Esophagus squamous epithelium (tissue), 5 donors: ENCODE measurements at regions not wholly inside any gene's neighbourhood (a gene's known extent, or its start where the extent isn't known, plus 50 kb on each side); places are given as distances from the start of the nearest gene placed in this dataset.

Experiments used
- DNase-seq: peaks from one replicate; lab custom pipeline; 2025; lab: John Stamatoyannopoulos, UW
- H3K27ac ChIP-seq, 4 donors: fragments of 200-600 bp; sonication (generic); one replicate each; pipeline ENCODE4 v1.5.1; 2016 to 2019; ENCODE audit warnings: mild to moderate bottlenecking in 1 of 4
- H3K27me3 ChIP-seq, 4 donors: fragments of 200-600 bp; sonication (generic); 1 replicate in 3 of 4; 2 replicates in 1 of 4; pipeline versions ENCODE4 v1.5.1 to v1.6.0; 2017 to 2021; ENCODE audit warnings: antibody characterized with exemption in 1 of 4
- H3K36me3 ChIP-seq, 3 donors: fragments of 200-600 bp; sonication (generic); one replicate each; pipeline ENCODE4 v1.5.1; 2016 to 2019
- H3K4me1 ChIP-seq, 3 donors: fragments of 200-600 bp; sonication (generic); one replicate each; pipeline ENCODE4 v1.5.1; 2017 to 2019
- H3K4me3 ChIP-seq, 4 donors: fragments of 200-600 bp; sonication (generic); 1 replicate in 3 of 4; 2 replicates in 1 of 4; pipeline ENCODE4 v1.5.1; 2016 to 2019; ENCODE audit warnings: mild to moderate bottlenecking in 2 of 4, moderate library complexity in 1 of 4
- H3K9me3 ChIP-seq, 3 donors: fragments of 200-600 bp; sonication (generic); one replicate each; pipeline ENCODE4 v1.5.1; 2016 to 2019
- CTCF ChIP-seq, 6 experiments: fragments of 450-650 bp in 4 of 6; fragments of 200-600 bp in 2 of 6; sonication (generic) in 2 of 6; IDR thresholded peaks; one replicate each; pipeline ENCODE4 v1.5.1; 2016 to 2019; ENCODE audit warnings: antibody characterized with exemption in 6 of 6, mild to moderate bottlenecking in 4 of 6, moderate library complexity in 4 of 6
- POLR2A ChIP-seq, 4 donors: fragments of 450-650 bp; IDR thresholded peaks; one replicate each; pipeline ENCODE4 v1.6.1; 2017; ENCODE audit warnings: antibody characterized with exemption in 4 of 4, mild to moderate bottlenecking in 4 of 4, moderate library complexity in 3 of 4
- WGBS, 2 donors: methylation state at CpG; one replicate each; pipeline ENCODE4 v1.1.5; 2018; 5-methylcytosine and 5-hydroxymethylcytosine counted together
- intact Hi-C: fragments of 100-400 bp; cut with DNase I; formaldehyde crosslinking; loops from one replicate; pipeline ENCODE4 v1.15.0; 2022
- donor health status: DM: yes; HTN: yes; CAD: no.

- DNase-seq, result no peak
- no peaks in the 10 kb centered on the region for H3K36me3 ChIP-seq
- no peaks in the 10 kb centered on the region for H3K9me3 ChIP-seq
- 74 to 76% methylated on average over 7 of the region's 7 CpGs for WGBS, 2 donors
- no peaks in the 10 kb centered on the region for H3K27me3 ChIP-seq
- H3K4me3 ChIP-seq, result no peak overlapping the region
- TF ChIP-seq POLR2A (IDR thresholded peaks at IDR 0.05) (no peak), CTCF (IDR thresholded peaks at IDR 0.05) (no peak)
- no peak overlapping the region for H3K27ac ChIP-seq
- H3K4me1 ChIP-seq, result peaks cover 0 to 35% (median 0%) of the 10 kb centered on the region in 3 donors
- intact Hi-C loops, result no loop called here
Observed at GRCh38 chr7:91567081-91568012, 303.1 kb downstream of the FZD1 start.

- H3K9me3 ChIP-seq, result no peaks in the 10 kb centered on the region
- H3K36me3 ChIP-seq, result no peaks in the 10 kb centered on the region
- WGBS, 2 donors, result 82 to 83% methylated on average over 1 of the region's 1 CpG
- intact Hi-C loops, result no loop called here
- peaks cover 0 to 35% (median 0%) of the 10 kb centered on the region in 3 donors for H3K4me1 ChIP-seq
- no peak for DNase-seq
- TF ChIP-seq POLR2A (IDR thresholded peaks at IDR 0.05) (no peak), CTCF (IDR thresholded peaks at IDR 0.05) (no peak)
- no peak overlapping the region for H3K4me3 ChIP-seq
- H3K27ac ChIP-seq, result no peak overlapping the region
- H3K27me3 ChIP-seq, result no peaks in the 10 kb centered on the region
Observed at GRCh38 chr7:91568138-91568537, 303.9 kb downstream of the FZD1 start.

- Histone ChIP-seq H3K27me3 (no peaks in the 10 kb centered on the region), H3K4me1 (peaks cover 0 to 35% (median 0%) of the 10 kb centered on the region in 3 donors), H3K4me3 (no peak overlapping the region), H3K9me3 (no peaks in the 10 kb centered on the region), H3K27ac (no peak overlapping the region), H3K36me3 (no peaks in the 10 kb centered on the region)
- TF ChIP-seq POLR2A (IDR thresholded peaks at IDR 0.05) (no peak), CTCF (IDR thresholded peaks at IDR 0.05) (no peak)
- intact Hi-C loops, result no loop called here
- DNase-seq, result no peak
- WGBS, 2 donors, result 83 to 91% methylated on average over 1 of the region's 1 CpG
Observed at GRCh38 chr7:91569728-91570457, 305.7 kb downstream of the FZD1 start.

- Histone ChIP-seq H3K9me3 (no peaks in the 10 kb centered on the region), H3K27me3 (no peaks in the 10 kb centered on the region), H3K4me3 (no peak overlapping the region), H3K4me1 (peaks cover 0 to 33% (median 0%) of the 10 kb centered on the region in 3 donors), H3K27ac (no peak overlapping the region), H3K36me3 (no peaks in the 10 kb centered on the region)
- intact Hi-C loops, result no loop called here
- no peak for DNase-seq
- no peak for TF ChIP-seq POLR2A (IDR thresholded peaks at IDR 0.05)
Observed at GRCh38 chr7:91570560-91570959, 306.3 kb downstream of the FZD1 start.

GRCh38 chr7:91571601-91572000 is 307.4 kb downstream of the FZD1 start:
- Histone ChIP-seq H3K27ac (no peak overlapping the region), H3K4me3 (no peak overlapping the region), H3K4me1 (peaks cover 0 to 22% (median 0%) of the 10 kb centered on the region in 3 donors), H3K9me3 (no peaks in the 10 kb centered on the region), H3K27me3 (no peaks in the 10 kb centered on the region), H3K36me3 (no peaks in the 10 kb centered on the region)
- no peak for TF ChIP-seq CTCF (IDR thresholded peaks at IDR 0.05)
- TF ChIP-seq POLR2A (IDR thresholded peaks at IDR 0.05), result no peak
- intact Hi-C loops, result no loop called here
- 86 to 100% methylated on average over 1 of the region's 1 CpG for WGBS, 2 donors
- DNase-seq, result no peak
